B cell (primary cell): ENCODE measurements at regions not wholly inside any gene's neighbourhood (a gene's known extent, or its start where the extent isn't known, plus 50 kb on each side); places are given as distances from the start of the nearest gene placed in this dataset.

ENCODE experiments used
- EZH2 ChIP-seq: IDR thresholded peaks from 2 replicates; pipeline ENCODE4 v1.6.1; 2012; ENCODE audit warnings: borderline replicate concordance, low read depth, mild to moderate bottlenecking, moderate library complexity, low read length; ENCODE audit not compliant: insufficient read depth, poor library complexity, severe bottlenecking
- TF ChIP-seq, protein P1 (sequence below): fragments of 200-600 bp; IDR thresholded peaks from one replicate; pipeline ENCODE4 v1.8.0; 2022; ENCODE audit warnings: antibody characterized with exemption, mild to moderate bottlenecking

DNA sequence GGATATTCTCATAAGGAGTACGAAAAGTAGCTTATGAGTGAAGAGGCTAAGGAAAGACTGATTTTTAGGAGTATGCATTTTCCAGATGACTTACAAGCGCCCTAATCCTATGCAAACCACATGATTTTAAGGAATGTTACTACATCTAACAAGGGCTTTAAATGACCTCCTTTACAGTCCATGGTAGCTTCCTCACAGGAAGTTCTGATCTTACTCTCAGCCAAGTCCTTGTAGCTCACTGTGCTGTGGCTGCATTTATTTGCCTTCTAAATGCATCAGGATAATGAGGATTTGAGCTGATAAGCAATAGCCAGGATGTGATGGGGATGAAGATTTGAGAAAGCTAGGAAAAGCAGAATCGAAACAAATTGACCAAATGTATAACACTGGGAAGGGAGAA lies 896.0 kb downstream of the MCTP2 start:
- TF ChIP-seq, protein P1, sequence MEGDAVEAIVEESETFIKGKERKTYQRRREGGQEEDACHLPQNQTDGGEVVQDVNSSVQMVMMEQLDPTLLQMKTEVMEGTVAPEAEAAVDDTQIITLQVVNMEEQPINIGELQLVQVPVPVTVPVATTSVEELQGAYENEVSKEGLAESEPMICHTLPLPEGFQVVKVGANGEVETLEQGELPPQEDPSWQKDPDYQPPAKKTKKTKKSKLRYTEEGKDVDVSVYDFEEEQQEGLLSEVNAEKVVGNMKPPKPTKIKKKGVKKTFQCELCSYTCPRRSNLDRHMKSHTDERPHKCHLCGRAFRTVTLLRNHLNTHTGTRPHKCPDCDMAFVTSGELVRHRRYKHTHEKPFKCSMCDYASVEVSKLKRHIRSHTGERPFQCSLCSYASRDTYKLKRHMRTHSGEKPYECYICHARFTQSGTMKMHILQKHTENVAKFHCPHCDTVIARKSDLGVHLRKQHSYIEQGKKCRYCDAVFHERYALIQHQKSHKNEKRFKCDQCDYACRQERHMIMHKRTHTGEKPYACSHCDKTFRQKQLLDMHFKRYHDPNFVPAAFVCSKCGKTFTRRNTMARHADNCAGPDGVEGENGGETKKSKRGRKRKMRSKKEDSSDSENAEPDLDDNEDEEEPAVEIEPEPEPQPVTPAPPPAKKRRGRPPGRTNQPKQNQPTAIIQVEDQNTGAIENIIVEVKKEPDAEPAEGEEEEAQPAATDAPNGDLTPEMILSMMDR = no peak
- TF ChIP-seq EZH2 = no peak
